Caco-2 (cell line): ENCODE measurements at regions not wholly inside any gene's neighbourhood (a gene's known extent, or its start where the extent isn't known, plus 50 kb on each side); places are given as distances from the start of the nearest gene placed in this dataset.

ENCODE experiments used
- BruUV-seq: library from RNA; stranded (reverse); fragments of 400-500 nt; replicated peaks from 2 replicates; lab custom pipeline; 2021; lab: Mats Ljungman, UMichigan
- CTCF ChIA-PET: fragments of 300-600 bp; sonication (Branson Sonifier 250); formaldehyde crosslinking; loops from one replicate; lab custom pipeline; 2022; ENCODE audit warnings: antibody characterized with exemption; lab: Charles Lee
- POLR2A ChIA-PET: fragments of 300-600 bp; sonication (Branson Sonifier 250); formaldehyde crosslinking; loops from one replicate; lab custom pipeline; 2022; ENCODE audit warnings: antibody characterized with exemption; lab: Charles Lee
- DNase-seq, 2 experiments: peaks; one replicate each; pipeline versions ENCODE4 v3.0.0 to v3.0.0-alpha.2; 2020 to 2022
- H3K27me3 ChIP-seq: replicated peaks from 2 replicates; pipeline ENCODE4 v1.6.0; 2011; ENCODE audit warnings: low read length; ENCODE audit not compliant: control insufficient read depth, insufficient read depth
- H3K36me3 ChIP-seq: 2 replicates; pipeline ENCODE4 v1.5.1; 2011; ENCODE audit warnings: low read length; ENCODE audit not compliant: control insufficient read depth, insufficient read depth
- H3K4me1 ChIP-seq: fragments of 250-450 bp; sonication (Bioruptor Pico); 2 replicates; pipeline ENCODE4 v1.5.1; 2020; ENCODE audit warnings: mild to moderate bottlenecking
- H3K4me3 ChIP-seq: 2 replicates; pipeline ENCODE4 v1.5.1; 2011; ENCODE audit warnings: low read depth, mild to moderate bottlenecking, control low read depth, low read length
- H3K9me3 ChIP-seq: fragments of 250-450 bp; sonication (Bioruptor Pico); 2 replicates; pipeline ENCODE4 v1.5.1; 2020; ENCODE audit warnings: mild to moderate bottlenecking, moderate library complexity
- H3K27ac Mint-ChIP-seq: one replicate; pipeline ENCODE4 v1.8.0; 2022; ENCODE audit warnings: mixed read lengths; ENCODE audit not compliant: unreplicated experiment
- H3K27me3 Mint-ChIP-seq: one replicate; pipeline ENCODE4 v1.8.0; 2022; ENCODE audit warnings: mixed read lengths; ENCODE audit not compliant: insufficient read depth, unreplicated experiment
- H3K36me3 Mint-ChIP-seq: one replicate; pipeline ENCODE4 v1.8.0; 2022; ENCODE audit warnings: mild to moderate bottlenecking, mixed read lengths; ENCODE audit not compliant: insufficient read depth, unreplicated experiment
- H3K4me1 Mint-ChIP-seq: one replicate; pipeline ENCODE4 v1.8.0; 2022; ENCODE audit warnings: low read depth, mixed read lengths; ENCODE audit not compliant: unreplicated experiment
- H3K4me3 Mint-ChIP-seq: one replicate; pipeline ENCODE4 v1.8.0; 2022; ENCODE audit warnings: mild to moderate bottlenecking, moderate library complexity, mixed read lengths; ENCODE audit not compliant: unreplicated experiment
- H3K9me3 Mint-ChIP-seq: one replicate; pipeline ENCODE4 v1.8.0; 2022; ENCODE audit warnings: mixed read lengths; ENCODE audit not compliant: unreplicated experiment
- CTCF ChIP-seq, 2 experiments: fragments of 200-600 bp in 1 of 2; IDR thresholded peaks; 1 replicate in 1 of 2; 2 replicates in 1 of 2; pipeline versions ENCODE4 v1.5.1 to v1.8.0; 2011 to 2022; ENCODE audit warnings: antibody characterized with exemption in 1 of 2, control low read depth in 1 of 2, inconsistent platforms in 1 of 2, low read depth in 1 of 2, low read length in 1 of 2, mild to moderate bottlenecking in 1 of 2, moderate library complexity in 1 of 2; ENCODE audit not compliant: insufficient read depth in 1 of 2, severe bottlenecking in 1 of 2, unreplicated experiment in 1 of 2
- intact Hi-C: fragments of 100-400 bp; cut with micrococcal nuclease; formaldehyde crosslinking; loops from one replicate; pipeline ENCODE4 v1.10.0; 2022; ENCODE audit not compliant: unreplicated experiment

- ChIA-PET CTCF (no interaction called here), POLR2A (no interaction called here)
- Histone ChIP-seq H3K4me1 (no peaks in the 10 kb centered on the region), H3K9me3 (no peaks in the 10 kb centered on the region), H3K27me3 (no peaks in the 10 kb centered on the region), H3K36me3 (no peaks in the 10 kb centered on the region), H3K4me3 (no peak overlapping the region)
- BruUV-seq = no TSS peak
- Mint-ChIP-seq H3K4me1 (no peaks in the 10 kb centered on the region), H3K27ac (no peak overlapping the region), H3K9me3 (no peaks in the 10 kb centered on the region), H3K4me3 (no peak overlapping the region), H3K27me3 (no peaks in the 10 kb centered on the region), H3K36me3 (no peaks in the 10 kb centered on the region)
- DNase-seq = no peak
- intact Hi-C loops = no loop called here
- no peak for TF ChIP-seq CTCF (IDR thresholded peaks at IDR 0.05; ENCODE audit: insufficient read depth in 1 of 2, low read depth in 1 of 2, low read length in 1 of 2, severe bottlenecking in 1 of 2, unreplicated experiment in 1 of 2)
Measured at GRCh38 chr16:13437413-13437795, 482.6 kb upstream of the ERCC4 start.

GRCh38 chr16:13438064-13438463 lies 481.9 kb upstream of the ERCC4 start:
- no peak for DNase-seq
- H3K27me3 Mint-ChIP-seq = no peaks in the 10 kb centered on the region
- H3K36me3 Mint-ChIP-seq = no peaks in the 10 kb centered on the region
- H3K4me3 Mint-ChIP-seq = no peak overlapping the region
- Histone ChIP-seq H3K27me3 (no peaks in the 10 kb centered on the region), H3K9me3 (no peaks in the 10 kb centered on the region), H3K4me3 (no peak overlapping the region), H3K4me1 (no peaks in the 10 kb centered on the region), H3K36me3 (no peaks in the 10 kb centered on the region)
- POLR2A ChIA-PET = no interaction called here
- CTCF ChIA-PET = no interaction called here
- intact Hi-C loops = no loop called here
- TF ChIP-seq CTCF (IDR thresholded peaks at IDR 0.05; ENCODE audit: insufficient read depth in 1 of 2, low read depth in 1 of 2, low read length in 1 of 2, severe bottlenecking in 1 of 2, unreplicated experiment in 1 of 2) = no peak
- no TSS peak for BruUV-seq
- H3K4me1 Mint-ChIP-seq = no peaks in the 10 kb centered on the region
- H3K27ac Mint-ChIP-seq = no peak overlapping the region
- H3K9me3 Mint-ChIP-seq = no peaks in the 10 kb centered on the region

DNA sequence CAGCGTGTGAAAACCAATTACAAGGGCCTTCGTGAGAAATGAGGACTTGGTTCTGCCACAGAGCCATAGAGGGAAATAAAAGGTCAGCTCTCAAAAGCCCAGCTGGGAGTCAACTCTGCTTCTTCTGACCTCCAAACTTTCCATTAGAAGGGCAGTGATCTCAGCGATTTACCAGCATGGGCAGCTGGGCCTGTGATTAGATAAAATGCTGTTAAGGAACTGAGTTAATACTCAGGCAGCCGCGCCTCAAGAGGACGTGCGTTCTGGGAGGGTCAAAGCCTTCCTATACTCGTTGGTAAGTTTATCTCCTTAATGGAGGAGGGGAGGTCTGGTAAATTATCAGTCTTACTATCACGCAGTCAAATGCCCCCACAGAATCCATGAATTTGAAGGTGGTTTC lies 480.2 kb upstream of the ERCC4 start:
- peaks cover 3% of the 10 kb centered on the region for H3K27me3 Mint-ChIP-seq
- H3K36me3 ChIP-seq = no peaks in the 10 kb centered on the region
- H3K4me3 ChIP-seq = no peak overlapping the region
- no peaks in the 10 kb centered on the region for H3K9me3 ChIP-seq
- ChIA-PET POLR2A (no interaction called here), CTCF (no interaction called here)
- H3K9me3 Mint-ChIP-seq = no peaks in the 10 kb centered on the region
- intact Hi-C loops = no loop called here
- H3K36me3 Mint-ChIP-seq = no peaks in the 10 kb centered on the region
- no peaks in the 10 kb centered on the region for H3K4me1 Mint-ChIP-seq
- H3K4me3 Mint-ChIP-seq = no peak overlapping the region
- H3K27ac Mint-ChIP-seq = no peak overlapping the region
- no peak for DNase-seq
- H3K4me1 ChIP-seq = no peaks in the 10 kb centered on the region
- no peak for TF ChIP-seq CTCF (IDR thresholded peaks at IDR 0.05; ENCODE audit: insufficient read depth in 1 of 2, low read depth in 1 of 2, low read length in 1 of 2, severe bottlenecking in 1 of 2, unreplicated experiment in 1 of 2)
- no TSS peak for BruUV-seq
- no peaks in the 10 kb centered on the region for H3K27me3 ChIP-seq
